ENCODE measurements at regions not wholly inside any gene's neighbourhood (a gene's known extent, or its start where the extent isn't known, plus 50 kb on each side); places are given as distances from the start of the nearest gene placed in this dataset.
"Not testable (repeated sequence)": the region's sequence is repeated elsewhere in the genome, so short reads cannot be mapped to it uniquely, and the experiment has no call there.

DNA sequence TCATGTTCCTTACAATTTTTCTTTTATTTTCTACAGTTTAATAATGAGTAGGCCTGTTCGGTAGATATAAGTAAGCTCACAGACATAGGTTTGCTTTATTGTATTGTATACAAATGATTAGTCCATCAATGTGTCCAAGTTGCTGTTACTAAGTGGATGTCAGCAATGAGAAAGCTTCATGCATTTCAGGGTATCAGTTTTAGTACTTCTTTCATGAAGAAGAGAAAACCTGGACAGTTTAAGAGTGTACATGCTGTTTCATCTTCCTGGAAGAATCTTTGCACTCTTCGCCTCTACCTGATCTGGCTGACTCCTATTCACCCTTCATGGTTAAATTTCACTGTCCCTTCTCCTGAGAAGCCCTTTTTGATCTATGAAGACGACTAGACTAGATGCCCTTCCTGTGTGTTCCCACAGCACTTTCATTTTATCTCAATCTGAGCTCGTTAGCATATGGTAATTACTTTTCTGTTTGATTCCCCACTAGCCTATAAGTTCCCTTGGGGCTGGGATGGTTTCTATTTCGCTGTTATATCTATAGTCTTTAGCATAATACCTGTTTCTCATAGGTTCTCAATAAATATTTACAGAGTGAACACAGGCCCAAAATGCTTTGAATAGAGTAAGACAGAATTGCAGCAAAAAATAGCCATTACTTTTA lies 70.7 kb downstream of the CETN3 start:
- DNase-seq: no peak

DNA sequence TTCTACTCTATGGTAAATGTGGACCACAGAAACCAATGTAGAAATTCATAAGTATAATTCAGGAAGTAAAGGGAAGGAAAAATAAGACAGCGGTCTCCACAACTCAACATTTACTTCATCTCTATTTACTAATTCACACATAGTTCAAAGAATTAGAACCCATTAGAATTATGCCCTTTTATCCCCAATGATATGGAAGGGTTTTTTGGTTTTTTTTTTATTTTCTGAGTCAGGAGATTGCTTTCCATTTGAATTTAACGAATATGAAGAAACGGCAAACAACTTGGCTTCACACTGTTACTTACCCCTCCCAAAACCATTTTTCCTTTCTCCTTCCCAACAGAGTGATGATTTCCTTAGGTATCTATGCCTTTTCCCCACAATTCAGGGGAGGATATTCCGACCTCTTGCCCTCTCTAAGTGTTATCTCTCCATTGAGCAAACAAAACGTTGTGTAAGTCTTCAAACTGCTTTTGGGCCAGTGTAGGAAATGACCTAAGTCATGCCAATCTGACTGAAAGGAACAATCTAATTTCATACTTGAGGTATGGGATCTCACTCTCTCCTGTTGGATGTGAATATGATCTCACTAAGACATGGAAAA lies 72.0 kb downstream of the CETN3 start:
- DNase-seq: no peak

- no peak for DNase-seq
Observed at GRCh38 chr5:90336752-90337151, 72.8 kb downstream of the CETN3 start.

- no peak for DNase-seq
Observed at GRCh38 chr5:90334741-90335140, 74.8 kb downstream of the CETN3 start.

DNA sequence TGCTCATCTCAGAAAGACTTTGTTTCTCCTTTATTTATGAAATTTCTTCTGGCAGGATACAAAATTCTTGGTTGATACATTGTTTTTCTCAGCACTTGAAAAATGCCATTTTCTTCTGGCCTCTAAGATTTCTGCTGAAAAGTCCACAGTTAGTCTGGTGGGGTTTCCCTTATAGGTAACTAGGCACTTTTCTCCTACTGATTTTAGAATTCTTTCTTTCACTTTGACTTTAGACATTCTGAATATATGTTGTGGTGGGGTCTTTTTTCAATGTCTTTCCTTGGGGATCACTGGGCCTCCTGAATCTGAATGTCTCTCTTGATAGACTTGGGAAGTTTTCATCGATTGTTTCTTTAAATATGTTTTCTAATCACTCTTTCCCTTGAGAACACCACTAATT lies 79.6 kb downstream of the CETN3 start:
- no peak for DNase-seq

DNA sequence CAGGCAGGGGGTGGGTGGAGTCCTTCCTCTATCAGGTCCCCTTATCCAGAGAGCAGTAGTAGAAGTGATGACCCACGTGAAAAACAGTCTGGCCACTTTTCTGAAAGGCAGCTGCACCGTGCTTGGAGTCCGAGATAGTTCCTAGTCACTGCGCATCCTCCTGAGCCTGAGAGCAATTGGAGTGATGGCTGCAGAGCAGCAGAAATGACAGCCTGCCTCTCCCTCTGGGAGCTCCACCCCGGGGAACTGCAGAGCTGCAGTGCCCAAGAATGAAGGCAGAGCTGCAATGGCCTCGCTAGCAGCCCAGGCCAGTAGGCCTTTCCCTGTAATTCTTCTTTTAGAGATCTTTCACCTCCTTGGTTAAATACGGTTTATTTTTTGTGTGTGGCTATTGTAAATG lies 82.6 kb downstream of the CETN3 start:
- no peak for DNase-seq

DNA sequence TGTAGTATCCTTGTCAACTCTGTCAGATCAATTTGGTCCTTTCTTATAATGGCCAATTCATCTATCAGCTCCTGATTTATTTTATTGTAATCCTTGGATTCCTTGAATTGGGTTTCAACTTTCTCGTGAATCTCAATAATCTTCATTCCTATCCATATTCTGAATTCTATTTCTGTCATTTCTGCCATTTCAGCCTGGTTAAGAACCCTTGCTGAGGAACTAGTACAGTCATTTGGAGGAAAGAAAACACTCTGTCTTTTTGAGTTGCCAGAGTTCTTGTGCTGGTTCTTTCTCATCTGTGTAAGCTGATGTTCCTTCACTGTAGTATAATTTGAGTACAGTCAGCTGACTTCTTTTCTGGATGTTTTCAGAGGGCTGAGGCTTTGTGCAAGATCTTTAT lies 84.5 kb downstream of the CETN3 start:
- no peak for DNase-seq

DNA sequence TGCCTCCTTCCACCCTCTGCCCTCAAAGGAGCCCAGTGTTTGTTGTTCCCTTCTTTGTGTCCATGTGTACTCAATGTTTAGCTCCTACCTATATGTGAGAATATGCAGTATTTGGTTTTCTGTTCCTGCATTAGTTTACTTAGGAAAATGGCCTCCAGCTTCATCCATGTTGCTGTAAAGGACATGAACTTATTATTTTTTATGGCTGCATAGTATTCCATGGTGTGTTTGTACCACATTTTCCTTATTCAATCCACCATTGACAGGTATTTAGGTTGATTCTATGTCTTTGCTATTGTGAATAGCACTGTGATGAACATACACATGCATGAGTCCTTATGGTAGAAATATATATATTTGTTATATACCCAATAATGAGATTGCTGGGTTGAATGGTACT lies 89.2 kb downstream of the CETN3 start:
- not testable (repeated sequence) for DNase-seq

DNA sequence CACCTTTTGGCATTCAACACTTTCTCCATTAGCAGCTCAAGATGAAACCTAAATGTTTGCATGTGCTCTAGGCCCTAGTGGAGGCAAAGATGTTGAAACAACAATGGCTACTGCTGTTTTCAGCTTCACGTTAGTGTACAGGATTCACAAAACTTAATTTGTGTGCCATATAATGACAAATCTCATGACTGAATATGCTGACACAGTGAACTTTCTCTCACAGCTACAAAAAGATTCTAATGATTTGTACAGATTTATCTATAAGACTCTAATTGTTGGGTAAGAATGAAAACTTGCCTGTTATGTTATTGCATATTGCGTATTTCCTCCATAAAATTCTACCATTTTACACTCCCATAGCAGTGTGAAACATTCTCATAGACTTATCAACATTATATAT lies 97.5 kb downstream of the CETN3 start:
- DNase-seq: no peak

DNA sequence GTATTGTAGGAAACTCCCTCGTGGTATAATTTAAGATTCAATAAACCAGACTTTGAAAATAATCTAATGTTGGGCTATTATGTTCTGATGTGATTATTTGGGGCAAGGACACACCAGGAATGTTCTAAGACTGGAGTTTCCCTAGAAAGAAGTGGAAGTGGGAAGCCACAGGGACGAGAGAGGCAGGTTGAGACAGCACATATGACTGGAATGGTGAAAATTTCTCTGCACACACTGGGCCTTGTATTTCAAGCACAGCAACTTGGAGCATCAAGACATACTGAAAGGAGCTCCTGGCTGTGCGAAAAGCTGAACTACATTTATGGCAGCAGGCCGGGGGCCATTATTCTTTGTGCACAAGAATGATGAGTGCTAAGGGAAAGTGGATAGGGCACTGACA lies 98.2 kb downstream of the CETN3 start:
- no peak for DNase-seq

- no peak for DNase-seq
Observed at GRCh38 chr5:90308787-90309585, 100.6 kb downstream of the CETN3 start.

- no peak for DNase-seq
Observed at GRCh38 chr5:90307782-90308181, 101.8 kb downstream of the CETN3 start.

DNA sequence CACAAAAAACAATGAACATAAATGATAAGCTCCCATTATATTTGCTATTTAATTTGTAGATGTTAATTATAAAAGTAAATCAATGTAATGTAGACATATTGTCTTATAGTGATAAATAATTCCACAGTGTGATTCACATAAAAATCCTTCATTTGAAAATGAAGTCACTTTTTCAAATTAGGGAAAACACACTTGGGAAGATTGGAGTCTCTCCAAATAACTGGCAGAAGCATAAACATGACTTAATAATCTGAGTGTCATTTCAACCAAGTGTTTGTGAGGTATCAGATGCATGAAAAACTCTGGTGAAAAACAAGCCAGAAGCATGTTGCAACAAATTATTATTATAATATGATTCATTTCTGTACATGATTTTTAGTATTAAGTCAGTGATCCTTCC lies 102.2 kb downstream of the CETN3 start:
- no peak for DNase-seq

DNA sequence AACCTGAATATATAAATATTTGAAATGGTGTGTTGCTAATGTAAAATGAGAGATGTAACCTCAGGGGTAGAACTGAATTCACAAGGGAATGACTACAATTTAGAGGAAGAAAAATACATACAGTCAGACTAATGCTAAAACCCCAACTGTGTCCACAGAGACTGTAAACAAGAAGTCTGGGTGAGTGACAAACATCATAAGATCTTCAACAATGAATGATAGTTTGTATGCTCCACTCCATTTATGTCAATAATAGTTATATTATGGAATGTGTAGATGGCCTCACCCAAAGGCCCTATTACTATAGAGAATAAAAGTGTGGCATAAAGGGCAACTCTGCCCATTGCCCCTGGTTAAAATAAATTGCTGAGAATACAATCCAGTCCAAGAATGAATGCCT lies 102.9 kb downstream of the CETN3 start:
- no peak for DNase-seq

DNA sequence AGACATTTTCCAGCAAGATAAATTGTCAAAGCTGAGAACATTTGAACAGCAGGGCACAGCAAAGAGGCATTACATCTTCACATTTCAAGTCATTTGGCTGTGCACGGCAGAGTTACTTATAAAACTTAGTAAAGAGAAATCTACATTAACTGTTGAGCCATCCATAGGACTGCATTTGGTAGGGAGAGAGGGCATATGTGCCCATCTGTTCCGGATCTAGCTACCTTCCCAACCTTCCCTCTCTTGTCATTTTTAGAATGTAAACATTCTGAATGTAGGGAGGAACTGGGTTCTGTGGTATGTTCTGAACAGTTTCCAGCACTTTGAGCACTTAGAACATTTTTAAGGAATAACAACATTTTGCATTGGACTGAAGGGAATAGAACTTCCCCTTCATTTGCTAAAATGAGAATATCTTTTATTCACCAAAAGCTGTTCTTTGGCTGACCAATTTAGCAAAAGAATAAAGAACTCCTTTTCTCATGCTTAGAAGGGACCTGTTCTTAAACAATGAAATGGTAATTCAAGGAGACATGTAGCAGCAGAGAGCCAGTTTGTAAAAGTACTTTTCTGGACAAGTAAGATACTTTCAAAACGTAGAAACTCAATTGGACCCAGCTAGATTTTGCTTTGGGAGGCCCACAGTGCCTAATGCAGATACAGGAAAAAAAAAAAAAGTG lies 104.4 kb downstream of the CETN3 start:
- no peak for DNase-seq

DNA sequence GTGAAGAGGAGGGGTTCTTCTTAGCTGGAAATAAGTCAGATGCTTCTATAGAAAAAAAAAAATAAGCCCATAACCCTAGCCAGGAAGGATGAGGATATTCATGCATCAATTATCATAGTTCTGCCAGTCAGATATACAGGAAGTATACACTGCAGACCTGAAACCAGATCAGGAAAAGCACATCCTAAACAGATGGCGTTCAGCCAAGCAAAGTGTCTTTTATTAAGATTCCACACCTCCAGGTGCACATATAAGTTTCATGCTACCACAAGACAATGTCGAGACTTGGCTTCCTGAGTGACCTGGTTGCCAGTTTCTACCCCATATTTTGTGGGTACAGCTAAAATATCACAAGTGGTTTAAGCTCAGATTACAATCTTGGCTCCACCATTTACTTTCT lies 108.3 kb downstream of the CETN3 start:
- no peak for DNase-seq

DNA sequence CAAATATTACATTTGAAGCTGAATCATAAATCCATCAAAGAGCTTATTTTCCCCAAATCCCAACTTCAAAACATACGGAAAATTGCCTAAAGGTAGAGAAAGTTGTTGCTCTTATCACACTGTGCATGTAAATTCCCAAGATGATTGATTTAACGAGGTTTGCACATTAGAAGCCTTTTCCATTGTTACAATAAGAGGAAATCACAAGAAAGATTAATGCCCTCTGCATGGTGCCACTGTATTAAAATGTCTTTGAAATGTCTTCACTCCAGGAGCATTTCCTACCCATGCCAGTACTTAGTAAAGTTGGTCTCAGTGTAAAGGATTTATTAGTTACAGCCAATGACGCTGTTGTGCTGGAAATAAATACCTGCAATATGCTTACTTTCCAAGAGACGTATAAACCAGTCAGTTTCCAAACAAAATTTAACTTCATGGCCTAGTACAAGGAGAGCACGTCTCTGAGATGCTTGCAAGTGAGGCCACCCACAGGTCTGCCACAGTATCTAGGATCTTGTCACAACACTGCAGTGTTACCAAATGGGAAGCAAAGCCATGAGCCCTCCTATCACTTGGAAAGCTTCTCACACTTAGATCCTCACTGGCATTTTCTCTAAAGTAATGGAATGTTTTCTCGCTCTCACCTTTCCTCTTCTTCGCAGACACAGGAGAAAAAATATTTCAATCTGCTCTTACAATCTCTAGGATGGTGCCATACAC lies 112.4 kb downstream of the CETN3 start:
- DNase-seq: no peak

DNA sequence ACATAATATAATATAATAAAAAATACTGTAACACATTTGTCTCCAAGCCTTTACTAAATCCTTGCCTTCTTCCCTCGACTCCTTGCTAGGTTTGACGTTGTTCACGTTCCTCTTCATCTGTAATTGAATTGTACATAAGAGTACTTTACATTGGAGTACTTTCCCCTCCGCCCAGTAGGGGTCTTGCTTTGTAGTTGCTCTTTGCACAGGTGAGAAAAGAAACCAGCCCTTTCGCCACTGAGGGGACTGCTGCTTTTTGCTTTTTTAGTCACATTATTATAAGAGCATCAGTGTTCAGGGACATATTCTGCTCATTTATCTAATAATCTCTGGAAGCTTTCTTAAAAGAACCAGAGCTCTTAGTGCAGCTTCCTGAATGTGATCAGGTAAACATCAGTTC lies 115.0 kb downstream of the CETN3 start:
- no peak for DNase-seq

GRCh38 chr5:90293931-90294330 lies 115.6 kb downstream of the CETN3 start:
- DNase-seq: no peak

DNA sequence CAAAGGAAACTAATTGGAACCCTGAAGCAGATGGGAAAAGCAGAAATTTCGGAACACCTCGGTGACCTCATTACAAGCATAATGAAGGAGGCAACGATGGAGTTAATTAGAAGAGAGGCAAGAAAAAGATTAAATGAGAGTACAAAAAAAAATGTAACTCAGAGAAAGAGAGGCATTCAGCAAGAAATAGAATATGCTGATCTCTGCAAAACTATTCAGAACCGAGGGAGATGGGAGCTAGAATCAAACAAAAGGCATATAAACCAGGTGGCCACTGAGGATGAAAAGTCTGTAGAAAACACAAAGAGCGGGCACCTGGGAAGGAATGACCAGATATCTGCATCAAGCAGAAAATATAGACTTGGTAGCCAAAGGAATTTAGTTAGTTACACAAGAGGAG lies 118.9 kb downstream of the CETN3 start:
- DNase-seq: no peak

- no peak for DNase-seq
Observed at GRCh38 chr5:90289837-90290236, 119.7 kb downstream of the CETN3 start.

DNA sequence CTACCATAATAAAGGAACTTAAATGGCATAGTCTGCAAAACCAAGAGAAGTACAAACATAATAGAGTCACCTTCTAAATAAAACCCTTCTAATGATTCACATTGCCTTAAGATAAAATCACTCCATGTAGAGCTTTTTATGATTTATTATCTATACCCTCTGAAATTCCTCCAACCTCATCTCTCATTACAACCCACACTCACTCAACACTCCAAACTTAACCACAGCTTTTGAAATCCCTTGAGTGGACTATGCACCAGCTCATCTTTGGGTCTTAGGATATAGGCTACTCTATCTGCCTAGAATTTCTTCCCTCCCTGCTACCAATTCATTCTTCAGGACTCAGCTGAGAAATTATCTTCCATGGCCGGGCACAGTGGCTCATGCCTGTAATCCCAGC lies 122.5 kb downstream of the CETN3 start:
- no peak for DNase-seq

GRCh38 chr5:90285581-90285980 lies 124.0 kb downstream of the CETN3 start:
- DNase-seq: no peak

Measured in stimulated activated CD4-positive, alpha-beta T cell treated with anti-CD3 and anti-CD28 coated beads, Interleukin-15, amount 100 ng/mL, for 24 hours (primary cell).